CD14-positive monocyte (primary cell): ENCODE measurements at regions not wholly inside any gene's neighbourhood (a gene's known extent, or its start where the extent isn't known, plus 50 kb on each side); places are given as distances from the start of the nearest gene placed in this dataset.

Experiments used
- DNase-seq, 3 donors: peaks; one replicate each; pipeline ENCODE4 v3.0.0-alpha.2; 2011 to 2022
- H2AFZ ChIP-seq: 2 replicates; pipeline ENCODE4 v1.6.0; 2012; ENCODE audit warnings: mild to moderate bottlenecking, low read depth, low read length, inconsistent platforms; ENCODE audit not compliant: insufficient read depth, poor library complexity, severe bottlenecking
- H3K27ac ChIP-seq, 2 donors: 1 replicate in 1 of 2; 2 replicates in 1 of 2; pipeline ENCODE4 v1.5.1; 2012 to 2013; ENCODE audit warnings: low read length in 2 of 2, control low read depth in 1 of 2, inconsistent platforms in 1 of 2, low read depth in 1 of 2, mild to moderate bottlenecking in 1 of 2
- H3K27me3 ChIP-seq, 2 donors: one replicate each; pipeline versions ENCODE4 v1.6.0 to v1.6.1; 2011 to 2013; ENCODE audit warnings: low read length in 2 of 2; ENCODE audit not compliant: control insufficient read depth in 2 of 2, insufficient read depth in 2 of 2
- H3K36me3 ChIP-seq, 2 donors: replicated peaks in 1 of 2; 1 replicate in 1 of 2; 2 replicates in 1 of 2; pipeline versions ENCODE4 v1.5.1 to v1.6.1; 2012 to 2013; ENCODE audit warnings: low read length in 2 of 2, control low read depth in 1 of 2, inconsistent platforms in 1 of 2, mild to moderate bottlenecking in 1 of 2; ENCODE audit not compliant: insufficient read depth in 2 of 2, control insufficient read depth in 1 of 2
- H3K4me1 ChIP-seq, 2 donors: 1 replicate in 1 of 2; 2 replicates in 1 of 2; pipeline versions ENCODE4 v1.5.1 to v1.6.1; 2012 to 2013; ENCODE audit warnings: low read length in 2 of 2, control low read depth in 1 of 2, inconsistent platforms in 1 of 2, mild to moderate bottlenecking in 1 of 2, moderate library complexity in 1 of 2; ENCODE audit not compliant: insufficient read depth in 2 of 2, control insufficient read depth in 1 of 2
- H3K4me2 ChIP-seq: replicated peaks from 2 replicates; pipeline ENCODE3; 2012; ENCODE audit warnings: low read length, moderate library complexity, mild to moderate bottlenecking; ENCODE audit not compliant: poor library complexity, severe bottlenecking; ENCODE audit errors: extremely low read depth
- H3K4me3 ChIP-seq, 3 experiments: fragments of 200-600 bp in 1 of 3; sonication (generic) in 1 of 3; replicated peaks in 1 of 3; 1 replicate in 2 of 3; 2 replicates in 1 of 3; pipeline ENCODE4 v1.5.1; 2011 to 2013; ENCODE audit warnings: low read length in 3 of 3, mild to moderate bottlenecking in 3 of 3, control low read depth in 2 of 3, low read depth in 2 of 3, inconsistent platforms in 1 of 3, moderate library complexity in 1 of 3
- H3K79me2 ChIP-seq: 2 replicates; pipeline ENCODE4 v1.6.0; 2012; ENCODE audit warnings: mild to moderate bottlenecking, control low read depth, inconsistent platforms, low read length, moderate library complexity; ENCODE audit not compliant: insufficient read depth
- H3K9ac ChIP-seq: 2 replicates; pipeline ENCODE4 v1.6.0; 2017; ENCODE audit warnings: low read length, mild to moderate bottlenecking; ENCODE audit not compliant: insufficient read depth, poor library complexity, severe bottlenecking
- H3K9me3 ChIP-seq, 2 donors: replicated peaks in 1 of 2; 1 replicate in 1 of 2; 2 replicates in 1 of 2; pipeline versions ENCODE4 v1.5.1 to v1.6.1; 2012 to 2013; ENCODE audit warnings: low read length in 2 of 2, control low read depth in 1 of 2; ENCODE audit not compliant: control insufficient read depth in 1 of 2, insufficient read depth in 1 of 2
- H4K20me1 ChIP-seq: 2 replicates; pipeline ENCODE4 v1.6.0; 2012; ENCODE audit warnings: mild to moderate bottlenecking, low read length, control low read depth, moderate library complexity; ENCODE audit not compliant: insufficient read depth
- H3K27ac Mint-ChIP-seq, 7 donors: one replicate each; pipeline ENCODE4 v1.8.0; 2020; ENCODE audit warnings: mild to moderate bottlenecking in 7 of 7, mixed read lengths in 7 of 7, moderate library complexity in 6 of 7, inconsistent platforms in 2 of 7
- H3K27me3 Mint-ChIP-seq, 3 donors: one replicate each; pipeline ENCODE4 v1.8.0; 2021 to 2022; ENCODE audit warnings: low read depth in 3 of 3, mild to moderate bottlenecking in 3 of 3, mixed read lengths in 3 of 3, moderate library complexity in 3 of 3, inconsistent platforms in 1 of 3
- H3K36me3 Mint-ChIP-seq, 2 donors: one replicate each; pipeline ENCODE4 v1.8.0; 2020; ENCODE audit warnings: mixed read lengths in 2 of 2, inconsistent platforms in 1 of 2, mild to moderate bottlenecking in 1 of 2
- H3K4me1 Mint-ChIP-seq: one replicate; pipeline ENCODE4 v1.8.0; 2020; ENCODE audit warnings: mild to moderate bottlenecking, mixed read lengths
- H3K4me3 Mint-ChIP-seq, 2 donors: one replicate each; pipeline ENCODE4 v1.8.0; 2020; ENCODE audit warnings: mild to moderate bottlenecking in 2 of 2, mixed read lengths in 2 of 2, moderate library complexity in 1 of 2
- H3K9me3 Mint-ChIP-seq, 7 donors: one replicate each; pipeline ENCODE4 v1.8.0; 2020 to 2022; ENCODE audit warnings: mixed read lengths in 7 of 7, mild to moderate bottlenecking in 6 of 7, moderate library complexity in 6 of 7, inconsistent platforms in 2 of 7
- WGBS: methylation state at CpG from one replicate; pipeline ENCODE4 v1.1.5; 2013; ENCODE audit warnings: missing lambda C conversion rate; ENCODE audit not compliant: insufficient coverage; 5-methylcytosine and 5-hydroxymethylcytosine counted together
- intact Hi-C, 2 donors: fragments of 100-400 bp; cut with micrococcal nuclease; formaldehyde crosslinking; loops; one replicate each; pipeline versions ENCODE4 v1.15.0 to v1.15.1; 2023
- TF ChIP-seq, protein P1 (sequence below): fragments of 200-600 bp; IDR thresholded peaks from one replicate; pipeline ENCODE4 v1.8.0; 2022; ENCODE audit warnings: antibody characterized with exemption, mild to moderate bottlenecking

DNA sequence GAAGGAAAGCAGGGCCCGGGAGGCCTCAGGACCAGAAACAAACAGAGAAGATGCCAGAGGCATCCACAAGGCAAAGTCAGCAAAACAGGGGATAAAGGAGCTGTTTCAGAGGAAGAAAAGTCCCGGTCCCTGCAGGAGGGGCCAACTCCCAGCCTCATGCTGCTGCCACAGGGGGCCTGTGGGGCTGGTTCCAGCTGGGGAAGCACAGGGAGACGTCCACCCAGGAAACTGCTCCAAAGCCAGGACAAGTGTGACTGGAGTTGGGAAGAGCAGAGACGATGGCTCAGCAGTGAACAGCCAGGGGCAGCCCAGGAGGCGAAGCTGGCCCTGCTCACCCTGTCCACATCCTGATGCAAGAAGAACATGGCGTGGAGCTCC is 454.4 kb downstream of the BRD1 start:
- intact Hi-C loops: no loop called here
- Mint-ChIP-seq H3K27ac (no peak overlapping the region), H3K27me3 (peaks cover 6 to 14% (median 9%) of the 10 kb centered on the region in 3 donors), H3K4me1 (peaks cover 4% of the 10 kb centered on the region), H3K36me3 (no peaks in the 10 kb centered on the region), H3K9me3 (peaks cover 0 to 2% (median 0%) of the 10 kb centered on the region in 7 donors), H3K4me3 (peak overlapping the region in 1 of 2 donors; percentile 35)
- TF ChIP-seq, protein P1, sequence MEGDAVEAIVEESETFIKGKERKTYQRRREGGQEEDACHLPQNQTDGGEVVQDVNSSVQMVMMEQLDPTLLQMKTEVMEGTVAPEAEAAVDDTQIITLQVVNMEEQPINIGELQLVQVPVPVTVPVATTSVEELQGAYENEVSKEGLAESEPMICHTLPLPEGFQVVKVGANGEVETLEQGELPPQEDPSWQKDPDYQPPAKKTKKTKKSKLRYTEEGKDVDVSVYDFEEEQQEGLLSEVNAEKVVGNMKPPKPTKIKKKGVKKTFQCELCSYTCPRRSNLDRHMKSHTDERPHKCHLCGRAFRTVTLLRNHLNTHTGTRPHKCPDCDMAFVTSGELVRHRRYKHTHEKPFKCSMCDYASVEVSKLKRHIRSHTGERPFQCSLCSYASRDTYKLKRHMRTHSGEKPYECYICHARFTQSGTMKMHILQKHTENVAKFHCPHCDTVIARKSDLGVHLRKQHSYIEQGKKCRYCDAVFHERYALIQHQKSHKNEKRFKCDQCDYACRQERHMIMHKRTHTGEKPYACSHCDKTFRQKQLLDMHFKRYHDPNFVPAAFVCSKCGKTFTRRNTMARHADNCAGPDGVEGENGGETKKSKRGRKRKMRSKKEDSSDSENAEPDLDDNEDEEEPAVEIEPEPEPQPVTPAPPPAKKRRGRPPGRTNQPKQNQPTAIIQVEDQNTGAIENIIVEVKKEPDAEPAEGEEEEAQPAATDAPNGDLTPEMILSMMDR: no peak
- no peak for DNase-seq
- no peaks in the 10 kb centered on the region for H3K27me3 ChIP-seq
- H3K4me3 ChIP-seq: no peak overlapping the region
- no peak overlapping the region for H3K4me2 ChIP-seq
- H3K9ac ChIP-seq: no peak overlapping the region
- WGBS: 88% methylated on average over 5 of the region's 6 CpGs
- no peak overlapping the region for H2AFZ ChIP-seq
- H3K27ac ChIP-seq: no peak overlapping the region
- no peaks in the 10 kb centered on the region for H4K20me1 ChIP-seq
- no peaks in the 10 kb centered on the region for H3K9me3 ChIP-seq
- H3K4me1 ChIP-seq: no peaks in the 10 kb centered on the region
- H3K79me2 ChIP-seq: no peaks in the 10 kb centered on the region
- no peaks in the 10 kb centered on the region for H3K36me3 ChIP-seq

DNA sequence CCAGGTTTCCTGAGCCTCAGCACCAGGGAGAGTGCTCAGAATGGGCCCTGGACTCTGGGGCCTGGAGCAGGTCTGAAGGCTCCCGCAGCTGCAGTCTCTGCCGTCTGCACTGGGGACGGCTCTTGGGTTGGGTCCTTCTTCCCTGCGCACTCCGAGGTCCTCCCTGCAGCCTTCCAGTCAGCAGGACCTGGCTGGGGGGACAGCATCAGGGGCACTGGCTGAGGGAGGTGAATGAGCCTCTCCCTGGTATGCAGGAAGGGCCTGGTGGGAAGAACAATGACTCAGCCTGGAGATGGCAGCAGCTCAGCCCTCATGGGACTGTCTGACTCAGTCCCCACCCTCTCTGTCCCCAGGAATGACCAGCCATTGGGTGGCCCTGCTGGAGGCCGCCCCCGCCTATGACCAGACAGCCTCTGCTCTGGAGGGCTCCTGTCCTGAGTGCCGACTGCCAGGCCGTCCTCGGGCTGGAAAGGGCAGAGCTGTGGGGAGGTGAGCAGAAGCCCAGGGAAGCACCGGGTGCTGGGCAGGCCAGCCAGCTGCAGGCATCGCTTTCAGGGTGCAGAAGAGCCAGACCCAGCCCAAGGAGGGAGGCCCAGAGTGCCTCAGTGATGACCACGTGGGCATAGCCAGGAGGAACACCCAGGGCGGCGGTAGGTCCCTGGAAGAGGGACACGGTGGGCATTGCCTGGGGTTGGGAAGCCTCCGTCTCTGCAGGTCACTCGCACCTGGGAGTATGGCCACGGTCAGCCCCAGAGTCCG is 455.0 kb downstream of the BRD1 start:
- H3K36me3 Mint-ChIP-seq: no peaks in the 10 kb centered on the region
- H3K4me1 Mint-ChIP-seq: peaks cover 4% of the 10 kb centered on the region
- Histone ChIP-seq H3K36me3 (no peaks in the 10 kb centered on the region), H2AFZ (no peak overlapping the region), H3K79me2 (no peaks in the 10 kb centered on the region), H4K20me1 (no peaks in the 10 kb centered on the region), H3K27me3 (no peaks in the 10 kb centered on the region), H3K9me3 (no peaks in the 10 kb centered on the region), H3K4me3 (no peak overlapping the region), H3K4me1 (no peaks in the 10 kb centered on the region), H3K4me2 (no peak overlapping the region), H3K27ac (no peak overlapping the region), H3K9ac (no peak overlapping the region)
- DNase-seq: no peak
- TF ChIP-seq, protein P1: no peak
- WGBS: 63% methylated on average over 18 of the region's 20 CpGs
- no peaks in the 10 kb centered on the region for H3K9me3 Mint-ChIP-seq
- H3K27me3 Mint-ChIP-seq: peaks cover 8 to 14% (median 12%) of the 10 kb centered on the region in 3 donors
- peak overlapping the region in 1 of 2 donors; percentile 35 for H3K4me3 Mint-ChIP-seq
- no peak overlapping the region for H3K27ac Mint-ChIP-seq
- intact Hi-C loops: no loop called here
